HCT116 (cell line): ENCODE measurements at regions not wholly inside any gene's neighbourhood (a gene's known extent, or its start where the extent isn't known, plus 50 kb on each side); places are given as distances from the start of the nearest gene placed in this dataset.

ENCODE experiments used
- ATAC-seq: fragments of 200-7000 bp; cut with Tn5 transposase; 2 replicates; pipeline ENCODE4 v1.9.1; 2020; ENCODE audit warnings: mild to moderate bottlenecking, moderate library complexity
- BruUV-seq: library from RNA; stranded (reverse); fragments of 400-500 nt; replicated peaks from 2 replicates; lab custom pipeline; 2021; lab: Mats Ljungman, UMichigan
- CTCF ChIA-PET: fragments of 300-600 bp; sonication (Branson Sonifier 250); formaldehyde crosslinking; loops from one replicate; lab custom pipeline; 2021; ENCODE audit warnings: antibody characterized with exemption; lab: Charles Lee
- POLR2A ChIA-PET: fragments of 300-600, 350-600 bp; sonication (Branson Sonifier 250); formaldehyde crosslinking; loops from one replicate; lab custom pipeline; 2021; ENCODE audit warnings: antibody characterized with exemption; lab: Charles Lee
- RAD21 ChIA-PET, 2 experiments: fragments of 300-600 bp; sonication (Branson Sonifier 250); formaldehyde crosslinking; loops; one replicate each; lab custom pipeline; 2023; ENCODE audit warnings: low total read pairs in 2 of 2; ENCODE audit not compliant: uncharacterized antibody in 2 of 2, unreplicated experiment in 2 of 2, low non-redundant PET in 1 of 2; lab: Charles Lee
- DNase-seq: peaks from one replicate; pipeline ENCODE4 v3.0.0-alpha.2; 2010; ENCODE audit warnings: low read depth, low spot score
- H2AFZ ChIP-seq: fragments of 200-600 bp; shearing (Covaris generic), sonication (generic); 2 replicates; pipeline ENCODE4 v1.6.1; 2017; ENCODE audit warnings: low read depth, mixed run types, mixed read lengths, antibody characterized with exemption, low read length; ENCODE audit not compliant: poor library complexity, severe bottlenecking
- H3K27ac ChIP-seq: 2 replicates; pipeline ENCODE4 v1.5.1; 2012; ENCODE audit warnings: low read depth, low read length
- H3K27me3 ChIP-seq: fragments of 200-600 bp; sonication (generic); 2 replicates; pipeline ENCODE4 v1.6.1; 2016; ENCODE audit warnings: mixed run types, low read length, mixed read lengths; ENCODE audit not compliant: insufficient read depth
- H3K36me3 ChIP-seq, 2 experiments: fragments of 200-500 bp in 1 of 2; fragments of 200-600 bp in 1 of 2; sonication (Bioruptor generic) in 1 of 2; sonication (generic) in 1 of 2; 2 replicates each; pipeline versions ENCODE4 v1.5.1 to v1.6.1; 2014 to 2016; ENCODE audit warnings: low read length in 2 of 2, inconsistent platforms in 1 of 2, mixed read lengths in 1 of 2, mixed run types in 1 of 2; ENCODE audit not compliant: insufficient read depth in 2 of 2, control insufficient read depth in 1 of 2
- H3K4me1 ChIP-seq, 2 experiments: fragments of 200-600 bp in 1 of 2; sonication (generic) in 1 of 2; 2 replicates each; pipeline versions ENCODE4 v1.5.1 to v1.6.1; 2012 to 2017; ENCODE audit warnings: low read length in 2 of 2, inconsistent platforms in 1 of 2, mild to moderate bottlenecking in 1 of 2, mixed read lengths in 1 of 2, mixed run types in 1 of 2, moderate library complexity in 1 of 2; ENCODE audit not compliant: insufficient read depth in 2 of 2, control insufficient read depth in 1 of 2
- H3K4me2 ChIP-seq: fragments of 200-600 bp; sonication (generic); 2 replicates; pipeline ENCODE4 v1.6.1; 2017; ENCODE audit warnings: mixed run types, low read length, mixed read lengths
- H3K4me3 ChIP-seq, 2 experiments: fragments of 200-600 bp in 1 of 2; sonication (generic) in 1 of 2; replicated peaks in 1 of 2; 2 replicates each; pipeline ENCODE4 v1.5.1; 2011 to 2016; ENCODE audit warnings: low read length in 2 of 2, control low read depth in 1 of 2, low read depth in 1 of 2, mild to moderate bottlenecking in 1 of 2, mixed read lengths in 1 of 2, mixed run types in 1 of 2
- H3K79me2 ChIP-seq: fragments of 200-600 bp; sonication (generic); 2 replicates; pipeline ENCODE4 v1.6.1; 2017; ENCODE audit warnings: mild to moderate bottlenecking, mixed run types, low read length, moderate library complexity, mixed read lengths; ENCODE audit not compliant: insufficient read depth
- H3K9ac ChIP-seq: fragments of 200-600 bp; sonication (generic); 2 replicates; pipeline ENCODE4 v1.6.1; 2016; ENCODE audit warnings: low read length, mixed read lengths
- H3K9me2 ChIP-seq: fragments of 200-600 bp; sonication (generic), shearing (Covaris generic); 2 replicates; pipeline ENCODE4 v1.6.1; 2017; ENCODE audit warnings: mixed run types, mild to moderate bottlenecking, moderate library complexity; ENCODE audit not compliant: insufficient read depth
- H3K9me3 ChIP-seq, 2 experiments: fragments of 200-500 bp in 1 of 2; fragments of 200-600 bp in 1 of 2; sonication (Bioruptor generic) in 1 of 2; sonication (generic) in 1 of 2; 2 replicates each; pipeline ENCODE4 v1.6.1; 2014 to 2017; ENCODE audit warnings: low read length in 2 of 2, mixed read lengths in 2 of 2, inconsistent platforms in 1 of 2, low read depth in 1 of 2, mild to moderate bottlenecking in 1 of 2, mixed run types in 1 of 2, moderate library complexity in 1 of 2; ENCODE audit not compliant: control insufficient read depth in 1 of 2, insufficient read depth in 1 of 2
- H4K20me1 ChIP-seq: fragments of 200-600 bp; sonication (generic), shearing (Covaris generic); 2 replicates; pipeline ENCODE4 v1.6.1; 2017; ENCODE audit warnings: mixed run types, mild to moderate bottlenecking, moderate library complexity; ENCODE audit not compliant: insufficient read depth
- CBX3 ChIP-seq: IDR thresholded peaks from 2 replicates; pipeline ENCODE4 v1.6.1; 2012; ENCODE audit warnings: low read depth
- CEBPB ChIP-seq: IDR thresholded peaks from 2 replicates; pipeline ENCODE4 v1.6.1; 2012; ENCODE audit warnings: low read depth
- ELF1 ChIP-seq: IDR thresholded peaks from 2 replicates; pipeline ENCODE4 v1.6.1; 2012; ENCODE audit warnings: low read depth, borderline replicate concordance
- EZH2 ChIP-seq: fragments of 200-600 bp; sonication (generic); IDR thresholded peaks from 2 replicates; pipeline ENCODE4 v1.6.1; 2017; ENCODE audit warnings: antibody characterized with exemption, mixed run types
- EZH2phosphoT487 ChIP-seq: fragments of 200-600 bp; IDR thresholded peaks from 2 replicates; pipeline ENCODE4 v1.6.1; 2018; ENCODE audit warnings: antibody characterized with exemption, borderline replicate concordance
- FOSL1 ChIP-seq: IDR thresholded peaks from 2 replicates; pipeline ENCODE4 v1.6.1; 2012; ENCODE audit warnings: low read depth
- JUND ChIP-seq: IDR thresholded peaks from 2 replicates; pipeline ENCODE4 v1.6.1; 2012
- POLR2A ChIP-seq: IDR thresholded peaks from 2 replicates; pipeline ENCODE4 v1.7.0; 2011; ENCODE audit warnings: borderline replicate concordance; ENCODE audit not compliant: insufficient read depth, insufficient read length; ENCODE audit errors: extremely low read depth
- POLR2AphosphoS5 ChIP-seq: IDR thresholded peaks from 2 replicates; pipeline ENCODE4 v1.6.1; 2011; ENCODE audit warnings: mild to moderate bottlenecking, low read depth, low read length, moderate library complexity
- RAD21 ChIP-seq: IDR thresholded peaks from 2 replicates; pipeline ENCODE4 v1.6.1; 2012; ENCODE audit warnings: low read depth, mild to moderate bottlenecking
- REST ChIP-seq: IDR thresholded peaks from 2 replicates; pipeline ENCODE4 v1.6.1; 2012; ENCODE audit warnings: low read depth
- SP1 ChIP-seq: IDR thresholded peaks from 2 replicates; pipeline ENCODE4 v1.6.1; 2012; ENCODE audit warnings: low read depth
- SRF ChIP-seq: IDR thresholded peaks from 2 replicates; pipeline ENCODE4 v1.6.1; 2012; ENCODE audit warnings: low read depth
- TCF7L2 ChIP-seq: IDR thresholded peaks from 2 replicates; pipeline ENCODE4 v1.7.0; 2011; ENCODE audit warnings: borderline replicate concordance, inconsistent platforms; ENCODE audit not compliant: insufficient read depth, insufficient read length; ENCODE audit errors: extremely low read depth
- ZNF274 ChIP-seq: fragments of 200-500 bp; sonication (Bioruptor generic); IDR thresholded peaks from 2 replicates; pipeline ENCODE4 v1.6.1; 2014; ENCODE audit warnings: mild to moderate bottlenecking, low read depth, low read length, inconsistent platforms
- intact Hi-C: fragments of 100-400 bp; cut with micrococcal nuclease; formaldehyde crosslinking; loops from 2 replicates; pipeline ENCODE4 v1.10.0; 2022
- TF ChIP-seq, protein P1 (sequence below), 3 experiments: fragments of 200-600 bp in 1 of 3; sonication (generic) in 1 of 3; IDR thresholded peaks in 2 of 3; conservative IDR thresholded peaks in 1 of 3; 2 replicates each; pipeline ENCODE4 v1.5.1; 2012 to 2017; ENCODE audit warnings: low read depth in 2 of 3, low read length in 2 of 3, antibody characterized with exemption in 1 of 3, borderline replicate concordance in 1 of 3, control low read depth in 1 of 3, mild to moderate bottlenecking in 1 of 3, mixed read lengths in 1 of 3, mixed run types in 1 of 3, moderate library complexity in 1 of 3; ENCODE audit not compliant: insufficient read depth in 1 of 3

DNA sequence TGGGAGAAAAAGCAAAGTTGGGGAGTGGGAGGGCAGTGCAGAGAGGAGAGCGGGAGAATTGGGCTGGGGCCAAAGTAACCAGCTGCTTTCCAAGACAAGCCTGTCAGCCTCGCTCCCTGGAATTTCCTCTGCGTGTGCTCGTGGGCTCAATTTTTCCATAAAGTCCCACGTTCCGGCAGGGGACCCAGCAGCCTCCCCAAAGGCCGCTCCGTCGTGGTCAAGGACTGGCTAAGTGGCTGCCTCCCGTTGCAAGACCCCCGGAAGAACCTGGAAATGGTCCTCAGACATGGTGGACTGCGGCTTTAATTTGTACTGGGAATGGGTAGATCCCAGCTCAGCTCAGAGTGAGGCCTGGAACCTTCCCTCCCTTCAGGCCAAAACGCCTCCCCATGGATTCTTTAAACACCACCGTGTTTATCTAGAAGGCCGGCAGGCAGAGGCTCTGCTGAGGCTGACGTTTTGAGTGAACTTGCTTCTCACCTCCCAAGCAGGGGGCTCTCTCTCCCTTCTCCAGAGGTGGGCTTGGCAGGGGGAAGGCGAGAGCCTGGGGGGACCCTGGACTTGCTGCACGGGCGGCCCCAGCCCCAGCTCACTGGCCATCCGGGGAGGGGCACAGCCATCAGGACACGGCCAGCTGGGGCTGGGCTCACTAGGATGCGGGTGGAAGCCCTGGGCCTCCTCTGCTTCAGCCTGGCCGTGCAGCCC, 190.0 kb downstream of the C16orf95 start:
- RAD21 ChIA-PET = interaction anchor here in 1 of 2 experiments (0.5 kb wide), 1 partner anchor 64 kb away, joined by 3 read pairs; no protein-coding TSS in a partner anchor
- BruUV-seq = no TSS peak

GRCh38 chr16:87127766-87128147, 189.4 kb downstream of the C16orf95 start:
- Histone ChIP-seq H4K20me1 (no peaks in the 10 kb centered on the region), H3K36me3 (no peaks in the 10 kb centered on the region), H3K4me1 (peaks cover 4 to 17% of the 10 kb centered on the region in 2 experiments; a peak in 3 of 4 replicates), H3K9me3 (peaks cover 0 to 19% of the 10 kb centered on the region in 2 experiments; a peak in 1 of 4 replicates), H2AFZ (no peak overlapping the region), H3K79me2 (no peaks in the 10 kb centered on the region), H3K4me2 (no peak overlapping the region), H3K27ac (no peak overlapping the region), H3K4me3 (no peak overlapping the region), H3K9ac (no peak overlapping the region), H3K9me2 (no peaks in the 10 kb centered on the region), H3K27me3 (no peaks in the 10 kb centered on the region)
- DNase-seq = no peak
- ATAC-seq = no peak
- TF ChIP-seq CEBPB (no peak), CBX3 (no peak), ZNF274 (no peak), SP1 (no peak), JUND (no peak), FOSL1 (no peak), POLR2AphosphoS5 (no peak), POLR2A (no peak), ELF1 (no peak), RAD21 (no peak), REST (no peak)
- TF ChIP-seq, protein P1, sequence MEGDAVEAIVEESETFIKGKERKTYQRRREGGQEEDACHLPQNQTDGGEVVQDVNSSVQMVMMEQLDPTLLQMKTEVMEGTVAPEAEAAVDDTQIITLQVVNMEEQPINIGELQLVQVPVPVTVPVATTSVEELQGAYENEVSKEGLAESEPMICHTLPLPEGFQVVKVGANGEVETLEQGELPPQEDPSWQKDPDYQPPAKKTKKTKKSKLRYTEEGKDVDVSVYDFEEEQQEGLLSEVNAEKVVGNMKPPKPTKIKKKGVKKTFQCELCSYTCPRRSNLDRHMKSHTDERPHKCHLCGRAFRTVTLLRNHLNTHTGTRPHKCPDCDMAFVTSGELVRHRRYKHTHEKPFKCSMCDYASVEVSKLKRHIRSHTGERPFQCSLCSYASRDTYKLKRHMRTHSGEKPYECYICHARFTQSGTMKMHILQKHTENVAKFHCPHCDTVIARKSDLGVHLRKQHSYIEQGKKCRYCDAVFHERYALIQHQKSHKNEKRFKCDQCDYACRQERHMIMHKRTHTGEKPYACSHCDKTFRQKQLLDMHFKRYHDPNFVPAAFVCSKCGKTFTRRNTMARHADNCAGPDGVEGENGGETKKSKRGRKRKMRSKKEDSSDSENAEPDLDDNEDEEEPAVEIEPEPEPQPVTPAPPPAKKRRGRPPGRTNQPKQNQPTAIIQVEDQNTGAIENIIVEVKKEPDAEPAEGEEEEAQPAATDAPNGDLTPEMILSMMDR (IDR thresholded peaks at IDR 0.05 in 2 of 3, conservative IDR thresholded peaks at IDR 0.05 in 1 of 3; ENCODE audit: borderline replicate concordance in 1 of 3, insufficient read depth in 1 of 3, low read depth in 2 of 3, low read length in 2 of 3) = no peak
- no TSS peak for BruUV-seq
- ChIA-PET RAD21 (no interaction called here), POLR2A (no interaction called here), CTCF (no interaction called here)
- intact Hi-C loops = no loop called here

More for the DNA sequence above, 190.0 kb downstream of the C16orf95 start:
- H3K79me2 ChIP-seq = no peaks in the 10 kb centered on the region
- no peak overlapping the region for H3K27ac ChIP-seq
- intact Hi-C loops = no loop called here
- no peak overlapping the region for H3K9ac ChIP-seq
- no peak overlapping the region for H3K4me3 ChIP-seq
- CTCF ChIA-PET = no interaction called here
- no peak overlapping the region for H2AFZ ChIP-seq
- TF ChIP-seq SRF = no peak
- TF ChIP-seq EZH2phosphoT487 = no peak
- no peak for TF ChIP-seq ELF1
- no peak for TF ChIP-seq POLR2A
- no peak for TF ChIP-seq TCF7L2
- no peak for TF ChIP-seq EZH2
- no peaks in the 10 kb centered on the region for H4K20me1 ChIP-seq
- H3K9me2 ChIP-seq = no peaks in the 10 kb centered on the region
- H3K4me2 ChIP-seq = no peak overlapping the region
- ATAC-seq (no peak), DNase-seq (no peak)
- POLR2A ChIA-PET = no interaction called here
- peaks cover 4 to 11% of the 10 kb centered on the region in 2 experiments; a peak in 3 of 4 replicates for H3K4me1 ChIP-seq
- H3K36me3 ChIP-seq = no peaks in the 10 kb centered on the region
- H3K27me3 ChIP-seq = no peaks in the 10 kb centered on the region
- peaks cover 0 to 19% of the 10 kb centered on the region in 2 experiments; a peak in 1 of 4 replicates for H3K9me3 ChIP-seq
